ENCODE measurements at regions not wholly inside any gene's neighbourhood (a gene's known extent, or its start where the extent isn't known, plus 50 kb on each side); places are given as distances from the start of the nearest gene placed in this dataset.

- no peaks in the 10 kb centered on the region for H3K27me3 Mint-ChIP-seq (ENCODE audit: low read depth)
- no peak for ATAC-seq (replicated peaks in 1 of 2)
- no peaks in the 10 kb centered on the region for H3K36me3 Mint-ChIP-seq (ENCODE audit: insufficient read depth in 2 of 2)
- H3K27ac Mint-ChIP-seq: no peak overlapping the region
- H3K4me3 Mint-ChIP-seq: no peak overlapping the region
- no peaks in the 10 kb centered on the region for H3K4me1 Mint-ChIP-seq (ENCODE audit: low read depth)
- peaks cover 6 to 19% of the 10 kb centered on the region in 2 donors for H3K9me3 Mint-ChIP-seq
- no peak for DNase-seq
These were observed 1435.2 kb downstream of the REEP3 start for GRCh38 chr10:64956441-64956840.

- no peaks in the 10 kb centered on the region for H3K36me3 Mint-ChIP-seq (ENCODE audit: insufficient read depth in 2 of 2)
- no peak for DNase-seq
- no peak for ATAC-seq (replicated peaks in 1 of 2)
- H3K4me1 Mint-ChIP-seq (ENCODE audit: low read depth): no peaks in the 10 kb centered on the region
- peaks cover 2 to 14% of the 10 kb centered on the region in 2 donors for H3K9me3 Mint-ChIP-seq
- H3K27ac Mint-ChIP-seq: no peak overlapping the region
- no peak overlapping the region for H3K4me3 Mint-ChIP-seq
- no peaks in the 10 kb centered on the region for H3K27me3 Mint-ChIP-seq (ENCODE audit: low read depth)
These were observed 1437.9 kb downstream of the REEP3 start for GRCh38 chr10:64959116-64959515.

DNA sequence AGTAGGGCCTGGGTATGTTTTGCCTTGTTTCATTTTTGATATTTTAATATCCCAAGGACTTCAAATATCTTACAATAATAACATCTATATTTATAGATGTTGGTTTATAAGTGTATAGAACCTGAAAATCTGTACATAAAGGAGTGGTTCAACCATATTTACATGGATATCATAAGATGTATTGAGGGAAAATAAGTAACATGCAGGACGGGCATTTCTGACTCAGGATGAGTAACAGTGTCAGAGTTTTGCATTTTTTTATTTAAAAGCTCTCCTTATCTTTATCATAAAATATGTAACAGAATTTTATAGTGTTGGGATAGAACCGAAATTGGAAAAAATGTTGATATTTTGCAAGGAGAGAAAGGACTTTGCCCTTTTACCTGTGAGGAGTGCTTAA is 1438.7 kb downstream of the REEP3 start:
- no peak for DNase-seq
- no peaks in the 10 kb centered on the region for H3K36me3 Mint-ChIP-seq (ENCODE audit: insufficient read depth in 2 of 2)
- ATAC-seq (replicated peaks in 1 of 2): no peak

GRCh38 chr10:64973391-64973790 is 1452.2 kb downstream of the REEP3 start:
- Mint-ChIP-seq H3K27ac (no peak overlapping the region), H3K36me3 (ENCODE audit: insufficient read depth in 2 of 2) (no peaks in the 10 kb centered on the region), H3K4me3 (no peak overlapping the region), H3K4me1 (ENCODE audit: low read depth) (no peaks in the 10 kb centered on the region), H3K9me3 (peaks cover 1 to 2% of the 10 kb centered on the region in 2 donors), H3K27me3 (ENCODE audit: low read depth) (no peaks in the 10 kb centered on the region)
- ATAC-seq (replicated peaks in 1 of 2) (no peak), DNase-seq (no peak)

More for the DNA sequence above, 1438.7 kb downstream of the REEP3 start:
- Mint-ChIP-seq H3K4me1 (ENCODE audit: low read depth) (no peaks in the 10 kb centered on the region), H3K9me3 (peaks cover 8 to 9% of the 10 kb centered on the region in 2 donors), H3K4me3 (no peak overlapping the region), H3K27ac (no peak overlapping the region), H3K27me3 (ENCODE audit: low read depth) (no peaks in the 10 kb centered on the region)

GRCh38 chr10:64976150-64976549 is 1454.9 kb downstream of the REEP3 start:
- Mint-ChIP-seq H3K9me3 (peaks cover 1 to 4% of the 10 kb centered on the region in 2 donors), H3K4me1 (ENCODE audit: low read depth) (no peaks in the 10 kb centered on the region), H3K36me3 (ENCODE audit: insufficient read depth in 2 of 2) (no peaks in the 10 kb centered on the region), H3K27ac (no peak overlapping the region), H3K27me3 (ENCODE audit: low read depth) (no peaks in the 10 kb centered on the region), H3K4me3 (no peak overlapping the region)
- DNase-seq (no peak), ATAC-seq (replicated peaks in 1 of 2) (no peak)

- DNase-seq (no peak), ATAC-seq (replicated peaks in 1 of 2) (no peak)
- Mint-ChIP-seq H3K9me3 (peaks cover 3 to 4% of the 10 kb centered on the region in 2 donors), H3K36me3 (ENCODE audit: insufficient read depth in 2 of 2) (no peaks in the 10 kb centered on the region), H3K4me1 (ENCODE audit: low read depth) (no peaks in the 10 kb centered on the region), H3K4me3 (no peak overlapping the region), H3K27me3 (ENCODE audit: low read depth) (no peaks in the 10 kb centered on the region), H3K27ac (no peak overlapping the region)
These were observed 1456.7 kb downstream of the REEP3 start for GRCh38 chr10:64977915-64978314.

DNA sequence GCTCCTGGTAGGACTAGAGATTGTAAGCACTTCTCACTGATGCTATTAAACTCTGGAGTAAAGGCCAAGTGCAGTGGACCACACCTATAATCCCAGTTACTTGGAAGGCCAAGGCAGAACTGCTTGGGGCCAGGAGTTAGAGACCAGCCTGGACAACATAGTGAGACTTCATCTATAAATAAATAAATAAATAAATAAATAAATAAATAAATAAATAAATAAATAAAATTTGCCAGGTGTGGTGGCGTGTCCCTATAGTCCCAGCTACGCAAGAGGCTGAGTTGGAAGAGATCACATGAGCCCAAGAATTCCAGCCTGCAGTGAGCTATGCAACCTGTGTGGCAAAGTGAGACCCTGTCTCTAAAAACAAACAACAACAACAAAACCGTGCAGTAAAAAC is 1475.7 kb downstream of the REEP3 start:
- Mint-ChIP-seq H3K4me3 (no peak overlapping the region), H3K36me3 (ENCODE audit: insufficient read depth in 2 of 2) (peaks cover 0 to 2% of the 10 kb centered on the region in 2 donors), H3K27ac (no peak overlapping the region), H3K27me3 (ENCODE audit: low read depth) (no peaks in the 10 kb centered on the region), H3K4me1 (ENCODE audit: low read depth) (no peaks in the 10 kb centered on the region), H3K9me3 (peaks cover 7 to 9% of the 10 kb centered on the region in 2 donors)
- no peak for ATAC-seq (replicated peaks in 1 of 2)
- no peak for DNase-seq

DNA sequence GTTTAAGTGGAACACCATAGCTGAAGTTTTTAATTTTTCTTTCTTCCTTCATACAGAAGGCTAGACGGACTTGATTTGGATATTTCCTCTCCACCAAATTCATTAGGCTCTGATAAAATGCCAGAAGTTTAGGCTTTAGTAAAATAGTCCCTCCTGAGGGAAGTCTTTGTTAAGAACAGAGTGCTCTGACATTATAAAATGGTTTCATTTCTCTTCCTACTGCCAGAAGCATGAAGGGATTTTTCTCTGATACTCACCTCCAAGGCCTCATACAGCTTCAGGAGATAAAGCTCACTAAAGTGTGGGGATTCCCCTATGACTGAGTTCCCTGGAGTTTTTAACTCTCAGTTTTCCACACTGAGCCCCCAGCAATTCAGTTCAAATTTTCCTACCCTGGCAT is 1489.6 kb downstream of the REEP3 start:
- Mint-ChIP-seq H3K27me3 (ENCODE audit: low read depth) (no peaks in the 10 kb centered on the region), H3K9me3 (peaks cover 0 to 2% of the 10 kb centered on the region in 2 donors), H3K36me3 (ENCODE audit: insufficient read depth in 2 of 2) (no peaks in the 10 kb centered on the region), H3K4me1 (ENCODE audit: low read depth) (no peaks in the 10 kb centered on the region), H3K4me3 (no peak overlapping the region), H3K27ac (no peak overlapping the region)
- DNase-seq (no peak), ATAC-seq (replicated peaks in 1 of 2) (no peak)

DNA sequence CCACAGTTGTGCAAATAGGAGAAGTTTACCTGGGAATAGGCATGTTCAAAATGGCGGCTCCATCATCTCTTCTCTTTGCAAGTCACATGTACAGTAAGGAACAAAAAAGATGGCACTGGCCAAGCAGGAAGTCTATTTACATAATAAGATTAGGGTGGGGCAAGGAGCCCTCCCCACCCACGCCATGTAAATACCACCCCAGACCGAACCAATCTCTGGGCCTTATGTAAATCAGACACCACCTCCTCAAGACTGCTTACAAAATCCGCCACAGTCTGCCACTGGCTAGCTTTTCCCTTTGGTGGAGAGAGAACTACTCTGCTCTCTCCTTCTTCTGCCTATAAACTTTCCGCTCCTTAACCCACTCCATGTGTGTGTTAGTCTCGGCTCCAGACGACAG is 1496.3 kb downstream of the REEP3 start:
- Mint-ChIP-seq H3K4me1 (ENCODE audit: low read depth) (no peaks in the 10 kb centered on the region), H3K9me3 (peaks cover 16 to 18% of the 10 kb centered on the region in 2 donors), H3K27ac (no peak overlapping the region), H3K27me3 (ENCODE audit: low read depth) (no peaks in the 10 kb centered on the region), H3K36me3 (ENCODE audit: insufficient read depth in 2 of 2) (no peaks in the 10 kb centered on the region), H3K4me3 (no peak overlapping the region)
- no peak for ATAC-seq (replicated peaks in 1 of 2)
- no peak for DNase-seq

GRCh38 chr10:65024886-65025285 is 1503.7 kb downstream of the REEP3 start:
- ATAC-seq (replicated peaks in 1 of 2): no peak
- peaks cover 14 to 18% of the 10 kb centered on the region in 2 donors for H3K9me3 Mint-ChIP-seq
- H3K27me3 Mint-ChIP-seq (ENCODE audit: low read depth): no peaks in the 10 kb centered on the region
- no peak overlapping the region for H3K27ac Mint-ChIP-seq
- no peak overlapping the region for H3K4me3 Mint-ChIP-seq
- no peaks in the 10 kb centered on the region for H3K36me3 Mint-ChIP-seq (ENCODE audit: insufficient read depth in 2 of 2)
- no peak for DNase-seq
- no peaks in the 10 kb centered on the region for H3K4me1 Mint-ChIP-seq (ENCODE audit: low read depth)

- DNase-seq: no peak
- Mint-ChIP-seq H3K27me3 (ENCODE audit: low read depth) (no peaks in the 10 kb centered on the region), H3K4me1 (ENCODE audit: low read depth) (no peaks in the 10 kb centered on the region), H3K9me3 (peaks cover 5 to 6% of the 10 kb centered on the region in 2 donors), H3K27ac (no peak overlapping the region), H3K4me3 (no peak overlapping the region), H3K36me3 (ENCODE audit: insufficient read depth in 2 of 2) (no peaks in the 10 kb centered on the region)
- no peak for ATAC-seq (replicated peaks in 1 of 2)
These were observed 1509.1 kb downstream of the REEP3 start for GRCh38 chr10:65030263-65030662.

DNA sequence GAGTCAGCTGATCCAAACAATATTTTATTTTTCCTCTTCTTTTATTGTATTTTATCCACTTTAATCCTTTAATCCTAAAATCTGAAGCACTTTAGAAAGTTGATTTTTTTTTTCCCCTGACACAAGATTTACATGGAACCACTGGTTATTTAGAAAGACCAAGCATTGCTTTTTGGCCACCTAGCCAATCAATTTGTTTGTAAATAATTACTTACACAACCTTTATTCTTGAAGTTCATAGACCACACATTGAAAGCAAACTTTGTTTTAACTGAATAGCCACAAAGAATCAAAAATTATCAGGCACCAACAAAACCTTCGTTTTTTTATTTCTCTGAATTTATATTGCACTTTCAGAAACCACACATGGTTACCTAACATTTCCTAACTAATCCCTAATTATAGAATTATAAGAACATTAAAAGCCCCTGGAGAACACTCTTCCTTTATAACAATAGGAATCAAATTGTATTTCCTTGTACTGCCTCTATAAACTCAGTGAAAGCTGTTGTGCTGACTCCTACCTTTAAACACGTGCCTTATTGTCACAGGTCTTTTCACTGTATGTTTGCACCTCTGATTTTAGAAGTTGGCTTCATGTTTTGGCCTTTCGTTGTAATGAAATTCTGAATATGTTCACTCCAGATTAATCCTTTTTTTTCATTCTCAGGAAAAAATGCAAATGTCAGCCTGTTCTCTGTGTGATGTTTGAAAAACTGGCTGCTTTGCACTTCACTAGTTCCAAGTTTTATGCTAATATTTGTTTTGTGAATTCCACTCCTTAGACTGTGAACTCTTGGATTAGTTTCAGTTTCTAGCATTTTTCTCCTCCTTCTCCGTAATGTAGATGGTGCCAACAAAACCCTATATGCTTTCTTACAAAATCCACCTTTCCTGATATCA is 1511.9 kb downstream of the REEP3 start:
- Mint-ChIP-seq H3K36me3 (ENCODE audit: insufficient read depth in 2 of 2) (peaks cover 0 to 2% of the 10 kb centered on the region in 2 donors), H3K4me1 (ENCODE audit: low read depth) (no peaks in the 10 kb centered on the region), H3K27ac (no peak overlapping the region), H3K9me3 (peaks cover 8 to 9% of the 10 kb centered on the region in 2 donors), H3K4me3 (no peak overlapping the region), H3K27me3 (ENCODE audit: low read depth) (no peaks in the 10 kb centered on the region)
- no peak for DNase-seq
- no peak for ATAC-seq (replicated peaks in 1 of 2)

DNA sequence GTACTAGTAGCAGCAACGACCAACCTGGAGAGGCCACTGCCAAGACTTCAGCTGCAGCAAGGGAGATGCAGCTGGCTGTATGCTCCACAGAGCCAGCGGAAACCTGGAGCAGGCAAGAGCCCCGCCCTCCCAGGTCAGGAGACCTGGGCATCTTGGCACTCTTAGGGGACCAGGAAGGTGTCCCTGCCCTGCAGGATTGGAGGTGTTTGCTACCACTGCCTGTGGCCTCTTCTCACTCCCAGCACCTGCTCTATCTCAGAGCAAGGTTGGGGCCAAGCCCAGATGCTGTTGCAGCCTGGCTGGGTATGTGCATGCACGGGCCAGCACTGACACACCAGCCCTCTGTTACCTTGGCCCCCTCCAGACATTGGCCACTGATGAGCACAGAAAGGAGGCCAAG is 1512.8 kb downstream of the REEP3 start:
- no peak overlapping the region for H3K27ac Mint-ChIP-seq
- peaks cover 0 to 2% of the 10 kb centered on the region in 2 donors for H3K36me3 Mint-ChIP-seq (ENCODE audit: insufficient read depth in 2 of 2)
- H3K9me3 Mint-ChIP-seq: peaks cover 7 to 8% of the 10 kb centered on the region in 2 donors
- no peaks in the 10 kb centered on the region for H3K27me3 Mint-ChIP-seq (ENCODE audit: low read depth)
- DNase-seq: no peak
- H3K4me1 Mint-ChIP-seq (ENCODE audit: low read depth): no peaks in the 10 kb centered on the region
- no peak overlapping the region for H3K4me3 Mint-ChIP-seq
- no peak for ATAC-seq (replicated peaks in 1 of 2)

- no peak overlapping the region for H3K4me3 Mint-ChIP-seq
- peaks cover 5% of the 10 kb centered on the region in 2 donors for H3K9me3 Mint-ChIP-seq
- H3K36me3 Mint-ChIP-seq (ENCODE audit: insufficient read depth in 2 of 2): no peaks in the 10 kb centered on the region
- no peak for ATAC-seq (replicated peaks in 1 of 2)
- H3K27me3 Mint-ChIP-seq (ENCODE audit: low read depth): no peaks in the 10 kb centered on the region
- no peak overlapping the region for H3K27ac Mint-ChIP-seq
- no peak for DNase-seq
- no peaks in the 10 kb centered on the region for H3K4me1 Mint-ChIP-seq (ENCODE audit: low read depth)
These were observed 1519.6 kb downstream of the REEP3 start for GRCh38 chr10:65040796-65041195.
